ENCODE measurements at regions not wholly inside any gene's neighbourhood (a gene's known extent, or its start where the extent isn't known, plus 50 kb on each side); places are given as distances from the start of the nearest gene placed in this dataset.

GRCh38 chr7:86930554-86931307 is 128.7 kb downstream of the ELAPOR2 start:
- TF ChIP-seq CTCF (IDR thresholded peaks at IDR 0.05; ENCODE audit: borderline replicate concordance, control extremely low read depth, extremely low read depth, insufficient read depth, missing control alignments) = no peak
- in situ Hi-C loops (cut with MboI; ENCODE audit: low sequenced_read_pairs, unreplicated experiment) = loop anchor here (5.0 to 25.0 kb wide), 2 partner anchors 297 to 482 kb away; no protein-coding TSS in a partner anchor
- no peak for DNase-seq (ENCODE audit: low spot score)

GRCh38 chr7:86929293-86930109 is 130.0 kb downstream of the ELAPOR2 start:
- in situ Hi-C loops (cut with MboI; ENCODE audit: low sequenced_read_pairs, unreplicated experiment) = loop anchor here (5.0 to 25.0 kb wide), 2 partner anchors 298 to 483 kb away; no protein-coding TSS in a partner anchor
- TF ChIP-seq CTCF (IDR thresholded peaks at IDR 0.05; ENCODE audit: borderline replicate concordance, control extremely low read depth, extremely low read depth, insufficient read depth, missing control alignments) = no peak
- DNase-seq (ENCODE audit: low spot score) = no peak

- in situ Hi-C loops (cut with MboI; ENCODE audit: low sequenced_read_pairs, unreplicated experiment) = loop anchor here (25.0 kb wide), 1 partner anchor 484 kb away; no protein-coding TSS in a partner anchor
- no peak for DNase-seq (ENCODE audit: low spot score)
- no peak for TF ChIP-seq CTCF (IDR thresholded peaks at IDR 0.05; ENCODE audit: borderline replicate concordance, control extremely low read depth, extremely low read depth, insufficient read depth, missing control alignments)
Measured at GRCh38 chr7:86928308-86928707, 131.1 kb downstream of the ELAPOR2 start.

- DNase-seq (ENCODE audit: low spot score) = peak; percentile 11
- in situ Hi-C loops (cut with MboI; ENCODE audit: low sequenced_read_pairs, unreplicated experiment) = loop anchor here (25.0 kb wide), 1 partner anchor 486 kb away; no protein-coding TSS in a partner anchor
- peak; percentile 63 for TF ChIP-seq CTCF (IDR thresholded peaks at IDR 0.05; ENCODE audit: borderline replicate concordance, control extremely low read depth, extremely low read depth, insufficient read depth, missing control alignments)
Measured at GRCh38 chr7:86926732-86927131, 132.7 kb downstream of the ELAPOR2 start.

- in situ Hi-C loops (cut with MboI; ENCODE audit: low sequenced_read_pairs, unreplicated experiment) = loop anchor here (25.0 kb wide), 1 partner anchor 487 kb away; no protein-coding TSS in a partner anchor
- DNase-seq (ENCODE audit: low spot score) = no peak
- no peak for TF ChIP-seq CTCF (IDR thresholded peaks at IDR 0.05; ENCODE audit: borderline replicate concordance, control extremely low read depth, extremely low read depth, insufficient read depth, missing control alignments)
Measured at GRCh38 chr7:86925221-86925620, 134.2 kb downstream of the ELAPOR2 start.

- in situ Hi-C loops (cut with MboI; ENCODE audit: low sequenced_read_pairs, unreplicated experiment) = loop anchor here (25.0 kb wide), 1 partner anchor 1036 kb away; no protein-coding TSS in a partner anchor
- DNase-seq (ENCODE audit: low spot score) = no peak
- no peak for TF ChIP-seq CTCF (IDR thresholded peaks at IDR 0.05; ENCODE audit: borderline replicate concordance, control extremely low read depth, extremely low read depth, insufficient read depth, missing control alignments)
Measured at GRCh38 chr7:86923527-86923926, 135.9 kb downstream of the ELAPOR2 start.

All from GM13976 (cell line).